ENCODE measurements at regions not wholly inside any gene's neighbourhood (a gene's known extent, or its start where the extent isn't known, plus 50 kb on each side); places are given as distances from the start of the nearest gene placed in this dataset.

GRCh38 chr1:58123051-58123450, 423.5 kb downstream of the OMA1 start:
- ChIA-PET CTCF (no interaction called here), POLR2A (ENCODE audit: low non-redundant PET) (no interaction called here)
- DNase-seq (ENCODE audit: low spot score) = no peak
- no peak overlapping the region for H3K4me3 ChIP-seq (ENCODE audit: low read depth, low read length, poor library complexity, severe bottlenecking)
- no TSS peak for BruUV-seq (replicated peaks)
- no peaks in the 10 kb centered on the region for H3K27me3 ChIP-seq (replicated peaks; ENCODE audit: insufficient read depth, low read depth, low read length, poor library complexity)
- no peaks in the 10 kb centered on the region for H3K36me3 ChIP-seq (ENCODE audit: insufficient read depth, low read length, poor library complexity, severe bottlenecking)
- intact Hi-C loops (cut with micrococcal nuclease; ENCODE audit: unreplicated experiment) = no loop called here
- TF ChIP-seq EZH2 (IDR thresholded peaks at IDR 0.05; ENCODE audit: borderline replicate concordance, low read depth, low read length, poor library complexity, severe bottlenecking) = no peak
- no peak for TF ChIP-seq CTCF (conservative IDR thresholded peaks at IDR 0.05; ENCODE audit: low read depth, low read length)
- no peaks in the 10 kb centered on the region for H3K9me3 ChIP-seq (ENCODE audit: low read depth, low read length, poor library complexity, severe bottlenecking)
- H3K27ac ChIP-seq (ENCODE audit: low read depth, low read length, poor library complexity, severe bottlenecking) = no peak overlapping the region
- H3K4me1 ChIP-seq (ENCODE audit: insufficient read depth, low read length, poor library complexity, severe bottlenecking) = no peaks in the 10 kb centered on the region

GRCh38 chr1:58119971-58120370, 426.6 kb downstream of the OMA1 start:
- ChIA-PET POLR2A (ENCODE audit: low non-redundant PET) (no interaction called here), CTCF (no interaction called here)
- no peak overlapping the region for H3K4me3 ChIP-seq (ENCODE audit: low read depth, low read length, poor library complexity, severe bottlenecking)
- intact Hi-C loops (cut with micrococcal nuclease; ENCODE audit: unreplicated experiment) = no loop called here
- BruUV-seq (replicated peaks) = no TSS peak
- no peak overlapping the region for H3K27ac ChIP-seq (ENCODE audit: low read depth, low read length, poor library complexity, severe bottlenecking)
- no peak for DNase-seq (ENCODE audit: low spot score)
- H3K36me3 ChIP-seq (ENCODE audit: insufficient read depth, low read length, poor library complexity, severe bottlenecking) = no peaks in the 10 kb centered on the region
- no peaks in the 10 kb centered on the region for H3K27me3 ChIP-seq (replicated peaks; ENCODE audit: insufficient read depth, low read depth, low read length, poor library complexity)
- no peak for TF ChIP-seq EZH2 (IDR thresholded peaks at IDR 0.05; ENCODE audit: borderline replicate concordance, low read depth, low read length, poor library complexity, severe bottlenecking)
- no peak for TF ChIP-seq CTCF (conservative IDR thresholded peaks at IDR 0.05; ENCODE audit: low read depth, low read length)
- H3K9me3 ChIP-seq (ENCODE audit: low read depth, low read length, poor library complexity, severe bottlenecking) = no peaks in the 10 kb centered on the region
- H3K4me1 ChIP-seq (ENCODE audit: insufficient read depth, low read length, poor library complexity, severe bottlenecking) = no peaks in the 10 kb centered on the region

GRCh38 chr1:58116284-58116683, 430.2 kb downstream of the OMA1 start:
- H3K27ac ChIP-seq (ENCODE audit: low read depth, low read length, poor library complexity, severe bottlenecking) = no peak overlapping the region
- H3K36me3 ChIP-seq (ENCODE audit: insufficient read depth, low read length, poor library complexity, severe bottlenecking) = no peaks in the 10 kb centered on the region
- no peak overlapping the region for H3K4me3 ChIP-seq (ENCODE audit: low read depth, low read length, poor library complexity, severe bottlenecking)
- DNase-seq (ENCODE audit: low spot score) = no peak
- intact Hi-C loops (cut with micrococcal nuclease; ENCODE audit: unreplicated experiment) = no loop called here
- POLR2A ChIA-PET (ENCODE audit: low non-redundant PET) = no interaction called here
- CTCF ChIA-PET = interaction anchor here (0.7 kb wide), 1 partner anchor 49 kb away, joined by 3 read pairs; no protein-coding TSS in a partner anchor
- no peak for TF ChIP-seq CTCF (conservative IDR thresholded peaks at IDR 0.05; ENCODE audit: low read depth, low read length)
- TF ChIP-seq EZH2 (IDR thresholded peaks at IDR 0.05; ENCODE audit: borderline replicate concordance, low read depth, low read length, poor library complexity, severe bottlenecking) = no peak
- H3K9me3 ChIP-seq (ENCODE audit: low read depth, low read length, poor library complexity, severe bottlenecking) = no peaks in the 10 kb centered on the region
- no peaks in the 10 kb centered on the region for H3K27me3 ChIP-seq (replicated peaks; ENCODE audit: insufficient read depth, low read depth, low read length, poor library complexity)
- no peaks in the 10 kb centered on the region for H3K4me1 ChIP-seq (ENCODE audit: insufficient read depth, low read length, poor library complexity, severe bottlenecking)
- no TSS peak for BruUV-seq (replicated peaks)
